ENCODE measurements at regions not wholly inside any gene's neighbourhood (a gene's known extent, or its start where the extent isn't known, plus 50 kb on each side); places are given as distances from the start of the nearest gene placed in this dataset.
"Not testable (repeated sequence)": the region's sequence is repeated elsewhere in the genome, so short reads cannot be mapped to it uniquely, and the experiment has no call there.

- DNase-seq, result not testable (repeated sequence)
These were observed 51.9 kb upstream of the MFGE8 start for GRCh38 chr15:88965097-88965496.

GRCh38 chr15:88970232-88970631, 57.1 kb upstream of the MFGE8 start:
- no peak for DNase-seq

- DNase-seq, result no peak
These were observed 61.2 kb upstream of the MFGE8 start for GRCh38 chr15:88974392-88974791.

GRCh38 chr15:88975891-88976290, 62.7 kb upstream of the MFGE8 start:
- DNase-seq, result no peak

- no peak for DNase-seq
These were observed 63.5 kb upstream of the MFGE8 start for GRCh38 chr15:88976656-88977055.

- DNase-seq, result no peak
These were observed 66.5 kb upstream of the MFGE8 start for GRCh38 chr15:88979674-88980073.

GRCh38 chr15:88980498-88980897, 67.3 kb upstream of the MFGE8 start:
- DNase-seq, result no peak

- no peak for DNase-seq
These were observed 68.4 kb upstream of the MFGE8 start for GRCh38 chr15:88981244-88982215.

- DNase-seq, result no peak
These were observed 69.2 kb upstream of the MFGE8 start for GRCh38 chr15:88982304-88982945.

GRCh38 chr15:88982946-88983342, 69.8 kb upstream of the MFGE8 start:
- DNase-seq, result no peak

- no peak for DNase-seq
These were observed 70.8 kb upstream of the MFGE8 start for GRCh38 chr15:88983861-88984429.

GRCh38 chr15:88985547-88986393, 72.6 kb upstream of the MFGE8 start:
- no peak for DNase-seq

GRCh38 chr15:88986949-88987590, 73.9 kb upstream of the MFGE8 start:
- DNase-seq, result no peak

- no peak for DNase-seq
These were observed 74.4 kb upstream of the MFGE8 start for GRCh38 chr15:88987591-88987933.

- no peak for DNase-seq
These were observed 74.9 kb upstream of the MFGE8 start for GRCh38 chr15:88987934-88988671.

- DNase-seq, result no peak
These were observed 76.4 kb upstream of the MFGE8 start for GRCh38 chr15:88989578-88989977.

GRCh38 chr15:88990185-88990679, 77.1 kb upstream of the MFGE8 start:
- DNase-seq, result no peak

GRCh38 chr15:88992216-88992615, 79.0 kb upstream of the MFGE8 start:
- DNase-seq, result no peak

GRCh38 chr15:88992912-88993376, 79.8 kb upstream of the MFGE8 start:
- DNase-seq, result no peak

- no peak for DNase-seq
These were observed 80.5 kb upstream of the MFGE8 start for GRCh38 chr15:88993662-88994061.

GRCh38 chr15:88994286-88994685, 81.1 kb upstream of the MFGE8 start:
- no peak for DNase-seq

Data from CD4-positive, alpha-beta T cell treated with Interferon alpha-2 for 1 hour (primary cell).